DOHH2 (cell line): ENCODE measurements at regions not wholly inside any gene's neighbourhood (a gene's known extent, or its start where the extent isn't known, plus 50 kb on each side); places are given as distances from the start of the nearest gene placed in this dataset.

Experiments used
- H3F3A ChIP-seq: fragments of 200-600 bp; sonication (generic), shearing (Covaris generic); 2 replicates; pipeline ENCODE4 v1.6.0; 2016; ENCODE audit warnings: antibody characterized with exemption, mild to moderate bottlenecking; ENCODE audit not compliant: control insufficient read depth, insufficient read depth
- H3K27ac ChIP-seq: fragments of 200-600 bp; sonication (generic); 2 replicates; pipeline ENCODE4 v1.5.1; 2014; ENCODE audit warnings: low read depth, mild to moderate bottlenecking, low read length, moderate library complexity
- H3K27me3 ChIP-seq: fragments of 200-600 bp; sonication (generic); 2 replicates; pipeline ENCODE4 v1.6.1; 2014; ENCODE audit warnings: mild to moderate bottlenecking, low read length, mixed read lengths; ENCODE audit not compliant: control insufficient read depth
- H3K36me3 ChIP-seq: fragments of 200-600 bp; sonication (generic); 2 replicates; pipeline ENCODE4 v1.6.1; 2014; ENCODE audit warnings: mild to moderate bottlenecking, low read length, moderate library complexity, mixed read lengths; ENCODE audit not compliant: control insufficient read depth
- H3K4me1 ChIP-seq: fragments of 200-600 bp; sonication (generic); 2 replicates; pipeline ENCODE4 v1.6.1; 2014; ENCODE audit warnings: mild to moderate bottlenecking, low read length, mixed read lengths; ENCODE audit not compliant: control insufficient read depth
- H3K4me2 ChIP-seq: fragments of 200-600 bp; sonication (generic); 2 replicates; pipeline ENCODE4 v1.6.0; 2014; ENCODE audit warnings: mild to moderate bottlenecking, low read length, moderate library complexity
- H3K4me3 ChIP-seq: fragments of 200-600 bp; sonication (generic); 2 replicates; pipeline ENCODE4 v1.5.1; 2014; ENCODE audit warnings: mild to moderate bottlenecking, low read length, mixed read lengths
- H3K79me2 ChIP-seq: fragments of 200-600 bp; sonication (generic); 2 replicates; pipeline ENCODE4 v1.6.1; 2014; ENCODE audit warnings: mild to moderate bottlenecking, low read length, mixed read lengths; ENCODE audit not compliant: control insufficient read depth
- H3K9me2 ChIP-seq: fragments of 200-600 bp; sonication (generic); replicated peaks from 2 replicates; pipeline ENCODE4 v1.6.1; 2014; ENCODE audit warnings: mild to moderate bottlenecking, low read length, mixed read lengths; ENCODE audit not compliant: control insufficient read depth
- H3K9me3 ChIP-seq: fragments of 200-600 bp; sonication (generic); 2 replicates; pipeline ENCODE4 v1.6.1; 2014; ENCODE audit warnings: antibody characterized with exemption, low read length, mixed read lengths; ENCODE audit not compliant: control insufficient read depth, insufficient read depth
- H4K20me1 ChIP-seq: fragments of 200-600 bp; sonication (generic); 2 replicates; pipeline ENCODE4 v1.6.0; 2014; ENCODE audit warnings: low read depth, mild to moderate bottlenecking, antibody characterized with exemption, low read length, moderate library complexity; ENCODE audit not compliant: control insufficient read depth, insufficient read depth
- CTCF ChIP-seq: fragments of 200-600 bp; sonication (generic); IDR thresholded peaks from one replicate; pipeline ENCODE4 v1.5.1; 2014; ENCODE audit warnings: antibody characterized with exemption, mild to moderate bottlenecking, low read depth, low read length; ENCODE audit not compliant: poor library complexity, severe bottlenecking
- EZH2phosphoT487 ChIP-seq: fragments of 200-600 bp; sonication (generic); IDR thresholded peaks from 2 replicates; pipeline ENCODE4 v1.6.1; 2017; ENCODE audit warnings: borderline replicate concordance, mild to moderate bottlenecking, antibody characterized with exemption, low read length, moderate library complexity, mixed read lengths

- TF ChIP-seq CTCF, result no peak
- no peak for TF ChIP-seq EZH2phosphoT487
- Histone ChIP-seq H3K9me2 (no peaks in the 10 kb centered on the region), H4K20me1 (no peaks in the 10 kb centered on the region), H3K36me3 (no peaks in the 10 kb centered on the region), H3K79me2 (no peaks in the 10 kb centered on the region), H3K27ac (no peak overlapping the region), H3F3A (no peaks in the 10 kb centered on the region), H3K9me3 (no peaks in the 10 kb centered on the region), H3K27me3 (no peaks in the 10 kb centered on the region), H3K4me3 (no peak overlapping the region), H3K4me2 (no peak overlapping the region), H3K4me1 (no peaks in the 10 kb centered on the region)
Observed at GRCh38 chr16:86960266-86960665, 356.9 kb downstream of the C16orf95 start.

GRCh38 chr16:86961171-86961601 lies 356.0 kb downstream of the C16orf95 start:
- Histone ChIP-seq H3K27me3 (no peaks in the 10 kb centered on the region), H4K20me1 (no peaks in the 10 kb centered on the region), H3K27ac (no peak overlapping the region), H3K4me3 (no peak overlapping the region), H3K9me3 (no peaks in the 10 kb centered on the region), H3K4me2 (no peak overlapping the region), H3F3A (no peaks in the 10 kb centered on the region), H3K9me2 (no peaks in the 10 kb centered on the region), H3K79me2 (no peaks in the 10 kb centered on the region), H3K36me3 (no peaks in the 10 kb centered on the region), H3K4me1 (no peaks in the 10 kb centered on the region)
- TF ChIP-seq CTCF, result no peak
- no peak for TF ChIP-seq EZH2phosphoT487

DNA sequence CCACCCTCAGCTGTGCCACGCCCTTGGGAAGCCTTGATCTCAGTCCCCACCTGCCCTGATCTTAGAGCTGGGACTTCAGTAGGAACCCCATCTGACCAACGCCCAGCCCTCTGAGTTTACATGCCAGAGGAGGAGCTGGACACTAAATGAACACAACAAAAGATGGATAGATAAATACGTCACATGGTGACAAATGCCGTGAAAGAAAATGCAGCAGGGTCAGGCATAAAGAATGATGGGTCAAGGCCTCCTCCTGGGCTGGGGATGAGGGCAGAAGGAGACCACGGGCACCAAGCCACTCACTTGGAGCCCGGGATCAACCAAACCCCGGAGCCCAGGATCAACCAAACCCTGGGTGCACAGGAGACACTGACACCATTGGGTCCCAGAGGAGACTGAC lies 354.9 kb downstream of the C16orf95 start:
- no peaks in the 10 kb centered on the region for H3K9me3 ChIP-seq
- H3F3A ChIP-seq, result no peaks in the 10 kb centered on the region
- H3K27ac ChIP-seq, result no peak overlapping the region
- H3K4me3 ChIP-seq, result no peak overlapping the region
- H3K27me3 ChIP-seq, result no peaks in the 10 kb centered on the region
- no peaks in the 10 kb centered on the region for H3K36me3 ChIP-seq
- no peaks in the 10 kb centered on the region for H3K9me2 ChIP-seq
- H3K4me1 ChIP-seq, result no peaks in the 10 kb centered on the region
- TF ChIP-seq EZH2phosphoT487 (no peak), CTCF (no peak)
- no peak overlapping the region for H3K4me2 ChIP-seq
- no peaks in the 10 kb centered on the region for H4K20me1 ChIP-seq
- no peaks in the 10 kb centered on the region for H3K79me2 ChIP-seq

DNA sequence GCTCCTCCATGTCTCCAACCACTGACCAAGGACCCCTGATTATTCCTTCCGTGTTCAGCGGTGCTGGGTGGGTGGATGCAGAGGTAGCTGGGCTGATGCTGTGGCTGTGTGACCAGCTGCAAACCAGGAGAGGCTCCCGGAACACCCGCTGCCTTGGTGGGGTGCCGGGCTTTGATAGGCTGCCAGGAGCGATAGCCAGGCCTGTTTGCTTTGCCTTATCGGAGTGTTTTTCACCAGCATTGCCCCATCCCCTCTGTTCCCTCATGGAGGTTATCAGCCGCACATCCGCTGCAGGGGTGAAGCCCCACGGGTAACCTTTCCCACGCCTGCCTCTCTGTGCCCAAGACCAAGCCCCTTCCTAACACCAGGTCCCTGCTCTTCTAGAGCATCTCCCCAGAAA lies 354.3 kb downstream of the C16orf95 start:
- Histone ChIP-seq H4K20me1 (no peaks in the 10 kb centered on the region), H3K4me3 (no peak overlapping the region), H3K4me1 (no peaks in the 10 kb centered on the region)

More for the DNA sequence above, 354.3 kb downstream of the C16orf95 start:
- Histone ChIP-seq H3F3A (no peaks in the 10 kb centered on the region), H3K36me3 (no peaks in the 10 kb centered on the region), H3K79me2 (no peaks in the 10 kb centered on the region), H3K9me2 (no peaks in the 10 kb centered on the region), H3K27me3 (no peaks in the 10 kb centered on the region), H3K4me2 (no peak overlapping the region), H3K27ac (no peak overlapping the region), H3K9me3 (no peaks in the 10 kb centered on the region)
- TF ChIP-seq EZH2phosphoT487 (no peak), CTCF (no peak)
